ENCODE measurements at regions not wholly inside any gene's neighbourhood (a gene's known extent, or its start where the extent isn't known, plus 50 kb on each side); places are given as distances from the start of the nearest gene placed in this dataset.

DNA sequence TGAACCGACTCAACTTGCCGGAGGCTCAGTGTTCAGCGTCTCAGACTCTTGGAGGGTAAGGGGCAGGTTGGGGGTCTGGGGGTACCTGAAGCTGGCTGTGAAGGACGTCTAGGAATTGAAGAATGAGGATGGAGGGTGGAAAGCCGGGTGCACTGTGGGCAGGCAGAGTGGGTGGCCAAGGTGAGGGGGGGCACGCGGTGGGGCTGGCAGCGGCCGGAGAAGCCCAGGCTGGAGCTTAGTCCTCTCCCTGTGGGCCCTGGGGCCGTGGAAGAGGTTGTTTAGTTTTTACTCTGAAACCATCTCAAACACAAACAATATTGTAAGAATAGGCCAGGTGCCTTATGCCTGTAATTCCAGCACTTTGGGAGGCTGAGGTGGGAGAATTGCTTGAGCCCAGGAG, 83.4 kb downstream of the UNCX start:
- intact Hi-C loops (cut with DNase I, micrococcal nuclease), result no loop called here
- ATAC-seq (no peak), DNase-seq (no peak)

- intact Hi-C loops (cut with DNase I, micrococcal nuclease), result no loop called here
- ATAC-seq, result no peak
- DNase-seq, result no peak
Observed at GRCh38 chr7:1317646-1318045, 85.0 kb downstream of the UNCX start.

GRCh38 chr7:1318051-1318450, 85.4 kb downstream of the UNCX start:
- intact Hi-C loops (cut with DNase I, micrococcal nuclease), result no loop called here
- no peak for DNase-seq
- no peak for ATAC-seq

- ATAC-seq, result no peak
- DNase-seq, result no peak
- intact Hi-C loops (cut with DNase I, micrococcal nuclease), result no loop called here
Observed at GRCh38 chr7:1318661-1319060, 86.0 kb downstream of the UNCX start.

GRCh38 chr7:1320616-1321240, 88.1 kb downstream of the UNCX start:
- no peak for DNase-seq
- no peak for ATAC-seq
- intact Hi-C loops (cut with DNase I, micrococcal nuclease), result no loop called here

GRCh38 chr7:1321411-1322239, 89.0 kb downstream of the UNCX start:
- no peak for DNase-seq
- intact Hi-C loops (cut with DNase I, micrococcal nuclease), result no loop called here

DNA sequence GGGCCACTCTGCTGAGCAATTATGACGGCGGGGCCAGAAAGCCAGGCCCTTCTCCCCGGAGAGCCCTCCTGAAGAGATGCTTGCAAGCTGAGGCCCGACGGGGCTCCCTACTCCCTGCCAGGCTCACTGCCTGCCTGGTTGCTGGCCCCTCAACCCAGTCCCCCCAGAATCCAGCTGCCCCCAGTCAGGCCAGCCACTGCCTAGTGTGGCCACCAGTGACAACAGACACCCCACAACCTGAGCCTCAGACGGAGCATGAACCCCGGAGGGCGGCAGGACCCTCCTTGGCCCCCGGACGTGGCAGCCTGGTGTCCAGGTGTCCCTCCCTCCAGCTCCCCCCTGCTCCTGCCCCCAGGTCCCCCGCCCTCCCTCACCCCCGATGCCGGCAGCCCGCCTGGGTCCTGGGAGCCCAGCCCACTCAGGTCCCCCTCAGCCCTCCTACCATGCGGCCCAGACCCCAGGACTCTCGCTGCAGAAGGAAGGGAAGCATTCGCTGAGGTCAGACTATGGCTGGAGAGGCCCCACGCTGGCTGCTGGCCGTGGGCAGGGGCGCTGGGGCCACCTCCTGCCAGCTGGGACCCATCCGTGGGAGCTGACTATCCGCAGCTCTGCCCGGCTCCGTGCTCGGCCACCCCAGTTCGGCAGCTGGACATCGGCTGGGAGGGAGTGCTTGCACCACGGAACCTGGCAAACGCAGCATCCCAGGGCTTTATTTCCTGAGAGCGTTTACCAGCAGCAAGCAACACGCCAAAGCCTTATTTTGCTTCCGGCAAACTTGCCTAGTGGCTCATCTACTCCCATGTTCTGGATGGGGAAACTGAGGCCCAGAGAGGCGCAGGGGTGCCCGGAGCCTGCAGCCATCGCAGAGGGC, 89.8 kb downstream of the UNCX start:
- DNase-seq (no peak), ATAC-seq (no peak)
- intact Hi-C loops (cut with DNase I, micrococcal nuclease), result no loop called here

More at GRCh38 chr7:1321411-1322239, 89.0 kb downstream of the UNCX start:
- ATAC-seq, result no peak

DNA sequence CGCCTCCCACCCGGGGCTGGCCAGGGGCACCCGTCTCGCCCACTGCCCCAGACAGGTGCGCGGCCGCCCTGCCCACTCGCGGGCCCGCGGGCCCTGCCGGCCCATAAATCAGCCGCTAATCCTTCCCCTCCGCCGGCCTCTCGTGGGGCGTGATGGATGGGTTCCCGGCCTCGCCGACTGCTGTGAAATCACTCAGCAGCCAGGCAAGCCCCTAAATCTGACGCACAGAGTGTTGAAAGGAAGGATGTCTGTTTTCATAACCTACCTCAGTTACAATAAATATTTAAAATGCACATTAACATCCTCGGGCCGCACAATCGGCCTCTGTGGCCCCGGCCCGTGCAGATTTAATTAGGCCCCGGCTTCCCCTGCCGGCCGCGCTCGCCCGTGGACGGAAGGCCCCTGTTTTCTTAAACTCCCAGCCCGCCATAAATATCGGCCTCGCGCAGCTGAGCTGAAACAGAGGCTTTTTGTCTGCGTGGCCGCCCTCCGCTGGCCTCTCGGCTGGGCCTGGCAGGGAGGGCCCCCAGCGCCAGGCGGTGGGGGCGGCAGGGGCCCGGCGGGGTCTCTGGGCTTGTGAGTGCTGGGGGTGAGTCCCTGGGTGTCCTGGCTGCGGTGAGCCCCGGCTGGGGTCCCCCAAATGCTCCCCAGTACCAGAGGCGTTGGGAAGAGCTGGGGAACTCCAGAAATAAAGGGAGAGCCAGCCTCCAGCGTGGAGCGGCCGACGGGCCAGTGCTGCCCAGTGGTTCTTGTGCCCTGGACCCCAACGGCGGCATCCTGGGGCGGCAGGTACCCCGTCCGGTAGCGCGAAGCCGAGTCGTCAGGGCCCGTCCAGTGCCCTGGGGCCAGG, 90.7 kb downstream of the UNCX start:
- ATAC-seq (no peak), DNase-seq (no peak)

GRCh38 chr7:1324028-1324900, 91.6 kb downstream of the UNCX start:
- intact Hi-C loops (cut with DNase I, micrococcal nuclease), result no loop called here
- DNase-seq, result no peak
- no peak for ATAC-seq

More for the DNA sequence above, 90.7 kb downstream of the UNCX start:
- intact Hi-C loops (cut with DNase I, micrococcal nuclease), result no loop called here

- DNase-seq (no peak), ATAC-seq (no peak)
- intact Hi-C loops (cut with DNase I, micrococcal nuclease), result no loop called here
Observed at GRCh38 chr7:1325246-1325645, 92.6 kb downstream of the UNCX start.

GRCh38 chr7:1325646-1326510, 93.2 kb downstream of the UNCX start:
- intact Hi-C loops (cut with DNase I, micrococcal nuclease), result no loop called here
- no peak for ATAC-seq
- DNase-seq, result no peak

DNA sequence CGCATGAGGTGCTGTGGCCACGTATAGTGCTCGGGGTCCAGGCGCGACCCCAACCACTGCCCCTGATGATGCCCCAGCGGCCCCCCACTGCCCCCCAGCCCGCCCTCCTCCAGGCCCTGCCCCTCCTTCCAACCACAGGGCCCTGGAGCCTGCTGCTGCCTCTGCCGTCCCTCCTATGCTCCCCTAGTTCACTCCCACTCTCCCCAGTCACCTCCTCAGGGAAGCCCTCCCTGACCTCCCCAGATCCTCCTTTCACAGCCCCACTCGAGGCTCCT, 93.8 kb downstream of the UNCX start:
- intact Hi-C loops (cut with DNase I, micrococcal nuclease), result no loop called here
- DNase-seq (no peak), ATAC-seq (no peak)

- ATAC-seq (no peak), DNase-seq (no peak)
- intact Hi-C loops (cut with DNase I, micrococcal nuclease), result no loop called here
Observed at GRCh38 chr7:1329261-1329660, 96.6 kb downstream of the UNCX start.

GRCh38 chr7:1329966-1330800, 97.5 kb downstream of the UNCX start:
- intact Hi-C loops (cut with DNase I, micrococcal nuclease), result no loop called here
- DNase-seq (no peak), ATAC-seq (no peak)

- ATAC-seq, result no peak
- intact Hi-C loops (cut with DNase I, micrococcal nuclease), result no loop called here
- DNase-seq, result no peak
Observed at GRCh38 chr7:1330801-1331425, 98.2 kb downstream of the UNCX start.
